HL-60 (cell line): ENCODE measurements at regions not wholly inside any gene's neighbourhood (a gene's known extent, or its start where the extent isn't known, plus 50 kb on each side); places are given as distances from the start of the nearest gene placed in this dataset.

Experiments used
- DNase-seq, 2 experiments: peaks; one replicate each; pipeline ENCODE4 v3.0.0-alpha.2; 2010 to 2020; ENCODE audit warnings: low read depth in 1 of 2, low spot score in 1 of 2
- H3K27ac ChIP-seq: fragments of 250-450 bp; sonication (Bioruptor Pico); replicated peaks from 2 replicates; pipeline ENCODE4 v1.5.1; 2020; ENCODE audit warnings: mild to moderate bottlenecking, moderate library complexity
- H3K27me3 ChIP-seq: fragments of 250-450 bp; sonication (Bioruptor Pico); 2 replicates; pipeline ENCODE4 v1.5.1; 2021; ENCODE audit warnings: mild to moderate bottlenecking, moderate library complexity; ENCODE audit not compliant: insufficient read depth, poor library complexity, severe bottlenecking
- H3K4me3 ChIP-seq: replicated peaks from 2 replicates; pipeline ENCODE4 v1.5.1; 2011; ENCODE audit warnings: mild to moderate bottlenecking, control low read depth, low read length; ENCODE audit not compliant: insufficient read depth
- GABPA ChIP-seq: IDR thresholded peaks from 2 replicates; pipeline ENCODE4 v1.6.1; 2012; ENCODE audit warnings: low read depth
- POLR2AphosphoS5 ChIP-seq: IDR thresholded peaks from 2 replicates; pipeline ENCODE4 v1.6.1; 2012; ENCODE audit warnings: low read depth
- SPI1 ChIP-seq: IDR thresholded peaks from 2 replicates; pipeline ENCODE4 v1.6.1; 2012; ENCODE audit warnings: low read depth, mild to moderate bottlenecking, borderline replicate concordance
- TF ChIP-seq, protein P1 (sequence below): IDR thresholded peaks from one replicate; pipeline ENCODE4 v1.5.1; 2011; ENCODE audit warnings: low read length, control low read depth, inconsistent platforms; ENCODE audit not compliant: insufficient read depth
- TF ChIP-seq, protein P2 (sequence below): IDR thresholded peaks from 2 replicates; pipeline ENCODE4 v1.6.1; 2012; ENCODE audit warnings: low read depth; ENCODE audit not compliant: insufficient replicate concordance

DNA sequence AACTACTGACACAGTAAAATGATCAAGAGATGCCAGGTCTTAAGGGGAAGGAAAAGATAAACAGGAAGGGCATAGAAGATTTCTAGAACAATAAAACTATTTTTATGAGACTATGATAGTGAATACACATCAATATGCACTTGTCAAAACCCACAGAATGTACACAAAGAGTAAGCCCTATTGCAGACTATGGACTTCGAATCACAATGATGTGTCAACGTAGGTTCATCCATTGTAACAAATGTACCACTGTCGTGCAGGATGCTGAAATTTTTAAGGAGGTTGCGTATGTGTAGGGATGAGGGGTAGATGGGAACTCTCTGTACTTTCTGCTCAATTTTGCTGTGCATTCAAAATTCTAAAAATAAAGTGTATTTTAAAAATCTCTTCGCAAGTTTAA lies 171.9 kb downstream of the KLF12 start:
- no peak overlapping the region for H3K27ac ChIP-seq
- no peak overlapping the region for H3K4me3 ChIP-seq
- no peaks in the 10 kb centered on the region for H3K27me3 ChIP-seq
- TF ChIP-seq GABPA, result no peak
- no peak for TF ChIP-seq SPI1
- no peak for TF ChIP-seq POLR2AphosphoS5
- TF ChIP-seq, protein P1, sequence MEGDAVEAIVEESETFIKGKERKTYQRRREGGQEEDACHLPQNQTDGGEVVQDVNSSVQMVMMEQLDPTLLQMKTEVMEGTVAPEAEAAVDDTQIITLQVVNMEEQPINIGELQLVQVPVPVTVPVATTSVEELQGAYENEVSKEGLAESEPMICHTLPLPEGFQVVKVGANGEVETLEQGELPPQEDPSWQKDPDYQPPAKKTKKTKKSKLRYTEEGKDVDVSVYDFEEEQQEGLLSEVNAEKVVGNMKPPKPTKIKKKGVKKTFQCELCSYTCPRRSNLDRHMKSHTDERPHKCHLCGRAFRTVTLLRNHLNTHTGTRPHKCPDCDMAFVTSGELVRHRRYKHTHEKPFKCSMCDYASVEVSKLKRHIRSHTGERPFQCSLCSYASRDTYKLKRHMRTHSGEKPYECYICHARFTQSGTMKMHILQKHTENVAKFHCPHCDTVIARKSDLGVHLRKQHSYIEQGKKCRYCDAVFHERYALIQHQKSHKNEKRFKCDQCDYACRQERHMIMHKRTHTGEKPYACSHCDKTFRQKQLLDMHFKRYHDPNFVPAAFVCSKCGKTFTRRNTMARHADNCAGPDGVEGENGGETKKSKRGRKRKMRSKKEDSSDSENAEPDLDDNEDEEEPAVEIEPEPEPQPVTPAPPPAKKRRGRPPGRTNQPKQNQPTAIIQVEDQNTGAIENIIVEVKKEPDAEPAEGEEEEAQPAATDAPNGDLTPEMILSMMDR, result no peak
- DNase-seq, result no peak

DNA sequence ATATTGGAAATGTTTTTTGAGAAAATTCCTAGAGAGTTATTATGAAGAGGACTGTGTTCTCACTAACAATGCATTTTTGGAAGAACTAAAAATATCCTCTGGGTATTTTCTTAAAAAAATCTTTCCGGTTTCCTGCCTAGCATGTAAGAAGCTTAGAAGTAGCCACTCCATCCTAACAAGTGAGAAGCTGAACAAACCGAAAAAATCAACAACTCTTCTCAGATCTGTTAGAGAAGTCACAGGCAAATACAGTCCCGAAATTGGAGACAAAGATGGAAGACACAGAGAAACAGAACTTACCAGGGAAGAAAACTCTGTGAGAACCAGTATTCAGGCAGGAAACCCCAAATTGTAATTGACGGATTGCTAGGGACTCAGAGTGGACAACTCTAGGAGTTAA lies 173.0 kb downstream of the KLF12 start:
- Histone ChIP-seq H3K27ac (no peak overlapping the region), H3K27me3 (no peaks in the 10 kb centered on the region), H3K4me3 (no peak overlapping the region)
- no peak for DNase-seq
- TF ChIP-seq GABPA, result no peak

DNA sequence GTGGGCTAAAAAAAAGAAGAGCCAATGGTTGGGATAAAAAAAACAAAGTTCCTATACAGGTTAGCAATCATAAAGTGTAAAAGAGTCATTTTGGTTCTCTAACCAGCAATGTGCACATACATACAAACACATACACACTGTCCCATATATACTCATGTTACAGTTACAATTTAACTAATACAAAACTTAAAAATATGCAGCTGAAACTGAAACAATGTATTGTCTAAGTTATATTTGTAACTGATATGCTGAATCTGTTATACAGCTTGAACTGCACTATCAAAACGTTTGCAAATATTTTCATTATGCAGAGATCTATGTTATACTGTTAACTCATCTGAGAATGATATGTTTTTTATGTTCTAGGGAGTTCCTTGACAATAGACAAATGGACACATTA lies 173.7 kb downstream of the KLF12 start:
- TF ChIP-seq POLR2AphosphoS5 (no peak), SPI1 (no peak), GABPA (no peak)
- TF ChIP-seq, protein P2, sequence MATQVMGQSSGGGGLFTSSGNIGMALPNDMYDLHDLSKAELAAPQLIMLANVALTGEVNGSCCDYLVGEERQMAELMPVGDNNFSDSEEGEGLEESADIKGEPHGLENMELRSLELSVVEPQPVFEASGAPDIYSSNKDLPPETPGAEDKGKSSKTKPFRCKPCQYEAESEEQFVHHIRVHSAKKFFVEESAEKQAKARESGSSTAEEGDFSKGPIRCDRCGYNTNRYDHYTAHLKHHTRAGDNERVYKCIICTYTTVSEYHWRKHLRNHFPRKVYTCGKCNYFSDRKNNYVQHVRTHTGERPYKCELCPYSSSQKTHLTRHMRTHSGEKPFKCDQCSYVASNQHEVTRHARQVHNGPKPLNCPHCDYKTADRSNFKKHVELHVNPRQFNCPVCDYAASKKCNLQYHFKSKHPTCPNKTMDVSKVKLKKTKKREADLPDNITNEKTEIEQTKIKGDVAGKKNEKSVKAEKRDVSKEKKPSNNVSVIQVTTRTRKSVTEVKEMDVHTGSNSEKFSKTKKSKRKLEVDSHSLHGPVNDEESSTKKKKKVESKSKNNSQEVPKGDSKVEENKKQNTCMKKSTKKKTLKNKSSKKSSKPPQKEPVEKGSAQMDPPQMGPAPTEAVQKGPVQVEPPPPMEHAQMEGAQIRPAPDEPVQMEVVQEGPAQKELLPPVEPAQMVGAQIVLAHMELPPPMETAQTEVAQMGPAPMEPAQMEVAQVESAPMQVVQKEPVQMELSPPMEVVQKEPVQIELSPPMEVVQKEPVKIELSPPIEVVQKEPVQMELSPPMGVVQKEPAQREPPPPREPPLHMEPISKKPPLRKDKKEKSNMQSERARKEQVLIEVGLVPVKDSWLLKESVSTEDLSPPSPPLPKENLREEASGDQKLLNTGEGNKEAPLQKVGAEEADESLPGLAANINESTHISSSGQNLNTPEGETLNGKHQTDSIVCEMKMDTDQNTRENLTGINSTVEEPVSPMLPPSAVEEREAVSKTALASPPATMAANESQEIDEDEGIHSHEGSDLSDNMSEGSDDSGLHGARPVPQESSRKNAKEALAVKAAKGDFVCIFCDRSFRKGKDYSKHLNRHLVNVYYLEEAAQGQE, result no peak
- Histone ChIP-seq H3K27me3 (no peaks in the 10 kb centered on the region), H3K4me3 (no peak overlapping the region), H3K27ac (no peak overlapping the region)
- DNase-seq, result no peak

DNA sequence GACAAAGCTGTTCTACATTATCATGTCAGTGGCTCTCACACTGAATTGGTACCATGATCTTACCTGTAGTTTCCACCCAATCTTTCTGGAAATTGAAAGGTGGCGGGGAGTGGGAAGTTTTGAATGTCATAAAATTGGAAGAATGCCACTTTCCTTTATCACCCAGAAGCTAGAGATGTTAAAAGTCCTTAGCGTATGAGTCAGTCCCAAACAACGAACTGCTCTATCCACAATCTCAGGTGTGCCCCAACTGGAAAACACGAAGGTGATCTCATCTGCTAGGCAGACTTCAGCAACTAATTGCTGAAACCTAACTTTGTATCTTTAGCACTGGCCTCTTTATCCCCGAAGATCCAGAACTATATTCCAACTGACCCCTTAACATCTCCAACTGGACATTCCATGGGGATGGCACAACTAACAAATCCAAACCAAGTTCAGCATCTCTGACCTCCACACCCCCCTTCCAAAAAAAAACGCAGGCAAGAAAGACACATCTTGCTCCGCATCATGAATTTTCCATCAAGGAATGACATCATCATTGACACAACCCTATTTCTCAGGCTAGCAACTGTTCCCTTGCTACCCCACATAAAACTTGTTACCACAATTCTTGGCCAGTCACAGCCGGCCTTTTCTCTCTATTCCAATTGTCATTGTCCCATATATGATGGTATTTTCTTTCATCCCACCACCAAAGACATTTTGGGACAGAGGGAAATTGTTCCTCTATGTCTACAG lies 175.4 kb downstream of the KLF12 start:
- no peaks in the 10 kb centered on the region for H3K27me3 ChIP-seq
- no peak overlapping the region for H3K27ac ChIP-seq
- no peak overlapping the region for H3K4me3 ChIP-seq
- DNase-seq, result no peak
- TF ChIP-seq GABPA (no peak), POLR2AphosphoS5 (no peak), SPI1 (no peak)
- TF ChIP-seq, protein P1, result no peak
- TF ChIP-seq, protein P2, result no peak

DNA sequence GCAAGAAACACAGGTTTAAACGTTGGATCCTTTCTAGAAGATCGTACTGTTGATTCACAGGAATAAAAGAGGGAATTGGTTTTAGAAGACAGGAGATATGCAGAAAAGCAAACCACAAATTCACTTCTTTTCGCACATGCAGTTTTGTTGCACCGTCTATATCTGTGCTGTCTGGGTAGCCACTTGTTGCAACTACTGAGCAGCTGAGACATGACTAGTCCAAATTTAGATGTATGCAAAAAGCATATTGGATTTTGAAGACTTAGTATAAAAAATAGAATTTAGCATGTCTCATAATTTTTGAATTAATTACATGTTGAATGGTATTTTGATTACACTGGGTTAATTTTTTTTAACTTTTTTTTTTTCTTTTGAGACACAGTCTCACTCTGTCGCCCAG lies 176.3 kb downstream of the KLF12 start:
- Histone ChIP-seq H3K27me3 (no peaks in the 10 kb centered on the region), H3K27ac (no peak overlapping the region), H3K4me3 (no peak overlapping the region)
- DNase-seq, result no peak
- TF ChIP-seq SPI1 (no peak), POLR2AphosphoS5 (no peak), GABPA (no peak)
- TF ChIP-seq, protein P2, result no peak
- TF ChIP-seq, protein P1, result no peak
